K562 (cell line): ENCODE measurements at regions not wholly inside any gene's neighbourhood (a gene's known extent, or its start where the extent isn't known, plus 50 kb on each side); places are given as distances from the start of the nearest gene placed in this dataset.
A peak's percentile ranks its signal among the peaks of the same experiment; 100 is the strongest.

Experiments used
- ATAC-seq: fragments of 200-7000 bp; cut with Tn5 transposase; 3 replicates; pipeline ENCODE4 v1.9.1; 2020; ENCODE audit warnings: moderate library complexity
- BruUV-seq: library from RNA; stranded (reverse); fragments of 400-500 nt; replicated peaks from 2 replicates; lab custom pipeline; 2021; lab: Mats Ljungman, UMichigan
- CTCF ChIA-PET: fragments of 300-600 bp; formaldehyde crosslinking; extraction: SDS; loops from one replicate; lab custom pipeline; 2021; ENCODE audit warnings: low intra/inter-chr PET ratio; lab: Yijun Ruan, JAX
- POLR2A ChIA-PET: fragments of 300-600, 350-650 bp; sonication (Branson Sonifier 250); formaldehyde crosslinking; extraction: SDS; loops from one replicate; lab custom pipeline; 2021; ENCODE audit warnings: antibody characterized with exemption, inconsistent platforms; lab: Yijun Ruan, JAX
- DNase-seq, 4 experiments: peaks; one replicate each; pipeline versions ENCODE4 v3.0.0 to v3.0.0-alpha.2; 2011 to 2018; ENCODE audit warnings: low spot score in 3 of 4, mixed read lengths in 3 of 4; ENCODE audit errors: extremely low read depth in 1 of 4
- FAIRE-seq: peaks from 2 replicates; lab custom pipeline; 2011; peaks lifted over from hg19 to GRCh38; lab: Jason Lieb, UNC
- H2AFZ ChIP-seq: 2 replicates; pipeline ENCODE4 v1.6.0; 2011; ENCODE audit warnings: low read depth, low read length, control low read depth, inconsistent platforms
- H3K27ac ChIP-seq: fragments of 200-600 bp; 3 replicates; pipeline ENCODE4 v1.8.0; 2011; ENCODE audit warnings: low read depth, mild to moderate bottlenecking, control low read depth, inconsistent platforms, low read length, moderate library complexity, mixed read lengths; ENCODE audit errors: extremely low read depth
- H3K27me3 ChIP-seq, 2 experiments: fragments of 300-600 bp in 1 of 2; 2 replicates in 1 of 2; 3 replicates in 1 of 2; pipeline versions ENCODE4 v1.6.0 to v1.8.0; 2011; ENCODE audit warnings: inconsistent platforms in 2 of 2, low read length in 2 of 2, mild to moderate bottlenecking in 1 of 2, mixed read lengths in 1 of 2, moderate library complexity in 1 of 2; ENCODE audit not compliant: control insufficient read depth in 2 of 2, insufficient read depth in 2 of 2
- H3K36me3 ChIP-seq: fragments of 300-600 bp; 3 replicates; pipeline ENCODE4 v1.8.0; 2011; ENCODE audit warnings: mild to moderate bottlenecking, low read length, inconsistent platforms; ENCODE audit not compliant: control insufficient read depth, insufficient read depth
- H3K4me1 ChIP-seq, 2 experiments: fragments of 200-600 bp in 1 of 2; replicated peaks in 1 of 2; 2 replicates in 1 of 2; 3 replicates in 1 of 2; pipeline versions ENCODE4 v1.5.1 to v1.8.0; 2011; ENCODE audit warnings: inconsistent platforms in 2 of 2, low read length in 2 of 2, mild to moderate bottlenecking in 1 of 2, mixed read lengths in 1 of 2, moderate library complexity in 1 of 2; ENCODE audit not compliant: control insufficient read depth in 2 of 2, insufficient read depth in 2 of 2
- H3K4me2 ChIP-seq: 2 replicates; pipeline ENCODE4 v1.6.1; 2011; ENCODE audit warnings: low read length, control low read depth, inconsistent platforms, mixed read lengths; ENCODE audit not compliant: insufficient read depth
- H3K4me3 ChIP-seq: fragments of 200-600 bp; sonication (generic), shearing (Covaris generic); 2 replicates; pipeline ENCODE4 v1.5.1; 2016; ENCODE audit warnings: control low read depth, inconsistent platforms
- H3K79me2 ChIP-seq: fragments of 200-600 bp; 3 replicates; pipeline ENCODE4 v1.8.0; 2011; ENCODE audit warnings: low read length, inconsistent platforms; ENCODE audit not compliant: control insufficient read depth, insufficient read depth
- H3K9ac ChIP-seq, 2 experiments: 2 replicates each; pipeline versions ENCODE4 v1.6.0 to v1.6.1; 2011; ENCODE audit warnings: low read depth in 2 of 2, low read length in 2 of 2, control low read depth in 1 of 2, inconsistent platforms in 1 of 2, mild to moderate bottlenecking in 1 of 2, mixed read lengths in 1 of 2; ENCODE audit not compliant: insufficient read depth in 1 of 2
- H3K9me1 ChIP-seq: one replicate; pipeline ENCODE4 v1.6.0; 2011; ENCODE audit warnings: inconsistent platforms, mild to moderate bottlenecking, low read length, moderate library complexity; ENCODE audit not compliant: control insufficient read depth, insufficient read depth
- H3K9me3 ChIP-seq: replicated peaks from 2 replicates; pipeline ENCODE4 v1.5.1; 2011; ENCODE audit warnings: low read depth, low read length, inconsistent platforms; ENCODE audit not compliant: control insufficient read depth, insufficient read depth
- H4K20me1 ChIP-seq: replicated peaks from 2 replicates; pipeline ENCODE4 v1.6.1; 2011; ENCODE audit warnings: low read length, inconsistent platforms, mixed read lengths; ENCODE audit not compliant: control insufficient read depth, insufficient read depth
- CEBPB ChIP-seq: fragments of 450-650 bp; IDR thresholded peaks from 2 replicates; pipeline ENCODE4 v1.6.1; 2016; ENCODE audit warnings: missing genetic modification characterization, missing compliant biosample characterization
- CEBPG ChIP-seq, 3 experiments: fragments of 200-800 bp in 1 of 3; sonication (Bioruptor generic) in 1 of 3; sonication (generic) in 1 of 3; formaldehyde crosslinking in 1 of 3; IDR thresholded peaks in 2 of 3; conservative IDR thresholded peaks in 1 of 3; 2 replicates each; pipeline versions ENCODE4 v1.6.1 to v1.8.0; 2016 to 2022; ENCODE audit warnings: missing compliant biosample characterization in 2 of 3, missing genetic modification characterization in 2 of 3, mild to moderate bottlenecking in 1 of 3, missing genetic modification reagents in 1 of 3
- POLR2AphosphoS2 ChIP-seq: IDR thresholded peaks from 2 replicates; pipeline ENCODE4 v1.6.1; 2012; ENCODE audit warnings: low read length, improper control_type of control experiment
- POLR3G ChIP-seq: IDR thresholded peaks from 2 replicates; pipeline ENCODE4 v1.6.1; 2011; ENCODE audit not compliant: insufficient read length, insufficient replicate concordance; ENCODE audit errors: extremely low read depth
- PURB ChIP-seq: sonication (generic); formaldehyde crosslinking; IDR thresholded peaks from 2 replicates; pipeline ENCODE4 v1.9.0; 2021; ENCODE audit warnings: low read depth, mild to moderate bottlenecking, missing genetic modification reagents
- RBFOX2 ChIP-seq: fragments of 200-400 bp; formaldehyde crosslinking; IDR thresholded peaks from 2 replicates; pipeline ENCODE4 v1.6.1; 2017; ENCODE audit warnings: low read depth, mild to moderate bottlenecking, low read length, moderate library complexity
- ZKSCAN3 ChIP-seq: fragments of 250-450 bp; sonication (Bioruptor Pico); IDR thresholded peaks from 2 replicates; pipeline ENCODE4 v1.4.0; 2020
- in situ Hi-C: fragments of 300-500 bp; cut with MboI; formaldehyde crosslinking; loops from 4 replicates; pipeline ENCODE4 v1.15.0; 2018; ENCODE audit warnings: inconsistent platforms, mixed read lengths
- intact Hi-C: fragments of 100-400 bp; cut with micrococcal nuclease; formaldehyde crosslinking; loops from 2 replicates; pipeline ENCODE4 v1.14.2; 2022
- TF ChIP-seq, protein P1 (sequence below): fragments of 450-650 bp; IDR thresholded peaks from 2 replicates; pipeline ENCODE4 v1.7.0; 2016; ENCODE audit warnings: borderline replicate concordance
- TF ChIP-seq, protein P2 (sequence below): fragments of 250-450 bp; sonication (Bioruptor Pico); IDR thresholded peaks from 2 replicates; pipeline ENCODE4 v1.4.0; 2020; ENCODE audit warnings: mild to moderate bottlenecking, moderate library complexity

DNA sequence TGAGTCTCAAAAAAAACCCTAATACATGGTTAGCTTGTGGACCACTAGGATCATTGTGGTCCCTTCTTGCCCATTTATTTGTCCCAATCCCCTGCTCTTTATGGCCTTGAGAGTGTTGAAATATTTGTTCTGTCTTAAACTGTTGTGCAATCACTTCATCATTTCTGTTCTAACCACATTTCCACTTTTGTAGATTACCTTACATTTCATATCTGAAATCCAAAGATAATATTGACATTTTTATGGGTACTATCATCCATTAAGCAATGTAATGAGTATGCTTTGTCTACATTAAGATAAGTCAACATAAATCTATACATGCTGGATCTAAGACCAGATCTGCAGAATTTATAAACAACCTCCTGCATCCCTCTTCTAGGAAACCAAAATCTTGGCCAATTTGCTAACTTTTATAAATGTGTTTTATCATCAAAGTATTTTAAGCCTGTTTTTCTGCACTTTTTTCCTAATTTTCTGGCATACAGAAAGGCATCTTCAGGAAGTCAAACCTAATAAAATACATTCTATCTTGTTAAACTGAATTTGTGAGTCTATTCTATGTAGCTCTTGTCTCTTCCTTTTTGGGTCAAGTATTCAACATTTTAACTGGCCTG, 359.4 kb upstream of the CELF2 start:
- BruUV-seq: no TSS peak
- in situ Hi-C loops (no loop called here), intact Hi-C loops (no loop called here)
- Histone ChIP-seq H3K4me2 (no peak overlapping the region), H3K4me3 (no peak overlapping the region), H3K9ac (no peak overlapping the region), H3K27ac (no peak overlapping the region), H3K36me3 (no peaks in the 10 kb centered on the region), H3K27me3 (no peaks in the 10 kb centered on the region), H3K9me1 (no peaks in the 10 kb centered on the region), H3K4me1 (no peaks in the 10 kb centered on the region), H2AFZ (no peak overlapping the region), H4K20me1 (no peaks in the 10 kb centered on the region), H3K9me3 (no peaks in the 10 kb centered on the region), H3K79me2 (no peaks in the 10 kb centered on the region)
- DNase-seq (no peak), FAIRE-seq (no peak), ATAC-seq (no peak)
- CTCF ChIA-PET: no interaction called here
- TF ChIP-seq, protein P1, sequence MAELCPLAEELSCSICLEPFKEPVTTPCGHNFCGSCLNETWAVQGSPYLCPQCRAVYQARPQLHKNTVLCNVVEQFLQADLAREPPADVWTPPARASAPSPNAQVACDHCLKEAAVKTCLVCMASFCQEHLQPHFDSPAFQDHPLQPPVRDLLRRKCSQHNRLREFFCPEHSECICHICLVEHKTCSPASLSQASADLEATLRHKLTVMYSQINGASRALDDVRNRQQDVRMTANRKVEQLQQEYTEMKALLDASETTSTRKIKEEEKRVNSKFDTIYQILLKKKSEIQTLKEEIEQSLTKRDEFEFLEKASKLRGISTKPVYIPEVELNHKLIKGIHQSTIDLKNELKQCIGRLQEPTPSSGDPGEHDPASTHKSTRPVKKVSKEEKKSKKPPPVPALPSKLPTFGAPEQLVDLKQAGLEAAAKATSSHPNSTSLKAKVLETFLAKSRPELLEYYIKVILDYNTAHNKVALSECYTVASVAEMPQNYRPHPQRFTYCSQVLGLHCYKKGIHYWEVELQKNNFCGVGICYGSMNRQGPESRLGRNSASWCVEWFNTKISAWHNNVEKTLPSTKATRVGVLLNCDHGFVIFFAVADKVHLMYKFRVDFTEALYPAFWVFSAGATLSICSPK: no peak
- TF ChIP-seq POLR3G: no peak
- no peak for TF ChIP-seq RBFOX2
- TF ChIP-seq CEBPB (tag): peak; percentile 63
- no peak for TF ChIP-seq CEBPG (CRISPR knock-in tag; IDR thresholded peaks at IDR 0.05)
- TF ChIP-seq CEBPG (tag; conservative IDR thresholded peaks at IDR 0.05 in 1 of 2, IDR thresholded peaks at IDR 0.05 in 1 of 2): peak in 1 of 2 experiments; percentile 71; a peak in 3 of 4 replicates
- TF ChIP-seq PURB (CRISPR knock-in tag): no peak
- TF ChIP-seq, protein P2, sequence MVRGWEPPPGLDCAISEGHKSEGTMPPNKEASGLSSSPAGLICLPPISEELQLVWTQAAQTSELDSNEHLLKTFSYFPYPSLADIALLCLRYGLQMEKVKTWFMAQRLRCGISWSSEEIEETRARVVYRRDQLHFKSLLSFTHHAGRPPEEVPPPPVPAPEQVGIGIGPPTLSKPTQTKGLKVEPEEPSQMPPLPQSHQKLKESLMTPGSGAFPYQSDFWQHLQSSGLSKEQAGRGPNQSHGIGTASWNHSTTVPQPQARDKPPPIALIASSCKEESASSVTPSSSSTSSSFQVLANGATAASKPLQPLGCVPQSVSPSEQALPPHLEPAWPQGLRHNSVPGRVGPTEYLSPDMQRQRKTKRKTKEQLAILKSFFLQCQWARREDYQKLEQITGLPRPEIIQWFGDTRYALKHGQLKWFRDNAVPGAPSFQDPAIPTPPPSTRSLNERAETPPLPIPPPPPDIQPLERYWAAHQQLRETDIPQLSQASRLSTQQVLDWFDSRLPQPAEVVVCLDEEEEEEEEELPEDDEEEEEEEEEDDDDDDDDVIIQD (CRISPR knock-in tag): no peak
- TF ChIP-seq POLR2AphosphoS2: no peak
- TF ChIP-seq ZKSCAN3 (CRISPR knock-in tag): no peak
- POLR2A ChIA-PET: no interaction called here
